Karpas-422 (cell line): ENCODE measurements at regions not wholly inside any gene's neighbourhood (a gene's known extent, or its start where the extent isn't known, plus 50 kb on each side); places are given as distances from the start of the nearest gene placed in this dataset.

Experiments used
- DNase-seq: peaks from one replicate; pipeline ENCODE4 v3.0.0-alpha.2; 2015
- H2AFZ ChIP-seq: fragments of 200-600 bp; sonication (generic); 2 replicates; pipeline ENCODE4 v1.6.1; 2014; ENCODE audit warnings: antibody characterized with exemption, low read length, mixed read lengths
- H3K27ac ChIP-seq: fragments of 200-600 bp; sonication (generic); 2 replicates; pipeline ENCODE4 v1.5.1; 2014; ENCODE audit warnings: mild to moderate bottlenecking, low read length, moderate library complexity
- H3K27me3 ChIP-seq: fragments of 200-600 bp; sonication (generic); 2 replicates; pipeline ENCODE4 v1.6.1; 2014; ENCODE audit warnings: low read length, mixed read lengths
- H3K36me3 ChIP-seq: fragments of 200-600 bp; sonication (generic); 2 replicates; pipeline ENCODE4 v1.6.1; 2014; ENCODE audit warnings: low read length, mixed read lengths; ENCODE audit not compliant: insufficient read depth
- H3K4me1 ChIP-seq: fragments of 200-600 bp; sonication (generic); 2 replicates; pipeline ENCODE4 v1.6.1; 2014; ENCODE audit warnings: mild to moderate bottlenecking, low read length, mixed read lengths
- H3K4me2 ChIP-seq: fragments of 200-600 bp; sonication (generic); 2 replicates; pipeline ENCODE4 v1.6.1; 2014; ENCODE audit warnings: low read length, low read depth, mild to moderate bottlenecking; ENCODE audit not compliant: poor library complexity, severe bottlenecking
- H3K4me3 ChIP-seq: fragments of 200-600 bp; sonication (generic); 2 replicates; pipeline ENCODE4 v1.5.1; 2014; ENCODE audit warnings: mild to moderate bottlenecking, antibody characterized with exemption, low read length, mixed read lengths
- H3K79me2 ChIP-seq: fragments of 200-600 bp; sonication (generic); 2 replicates; pipeline ENCODE4 v1.6.1; 2014; ENCODE audit warnings: mild to moderate bottlenecking, low read length, mixed read lengths
- H3K9ac ChIP-seq: fragments of 200-600 bp; sonication (generic); 2 replicates; pipeline ENCODE4 v1.6.0; 2014; ENCODE audit warnings: low read length
- H3K9me2 ChIP-seq: fragments of 200-600 bp; sonication (generic), shearing (Covaris generic); replicated peaks from 2 replicates; pipeline ENCODE4 v1.6.0; 2014; ENCODE audit warnings: mild to moderate bottlenecking, low read length, moderate library complexity; ENCODE audit not compliant: insufficient read depth
- H3K9me3 ChIP-seq: fragments of 300-700, 200-600 bp; sonication (generic); 2 replicates; pipeline ENCODE4 v1.6.1; 2014; ENCODE audit warnings: low read length, mixed read lengths
- H4K20me1 ChIP-seq: fragments of 200-600 bp; sonication (generic); 2 replicates; pipeline ENCODE4 v1.6.1; 2014; ENCODE audit warnings: mild to moderate bottlenecking, antibody characterized with exemption, low read length, low read depth; ENCODE audit not compliant: insufficient read depth

DNA sequence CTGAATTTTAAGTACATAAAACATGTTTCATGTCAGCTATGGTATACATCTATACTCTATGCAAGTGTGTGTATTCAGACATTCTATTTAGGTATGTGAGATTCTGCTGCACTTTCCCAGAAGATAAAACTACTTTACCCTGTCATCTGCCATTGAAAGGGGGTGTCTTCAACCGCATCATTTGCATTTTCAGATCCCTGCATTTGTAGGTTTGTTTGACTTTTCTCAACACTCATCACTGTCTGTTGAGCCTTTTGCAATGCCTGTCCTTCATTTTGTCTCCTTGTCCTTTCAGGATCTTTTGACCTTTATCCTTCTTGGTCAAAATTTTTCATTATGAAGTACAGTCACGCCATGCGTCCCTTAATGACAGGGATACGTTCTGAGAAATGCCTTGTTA lies 103.5 kb downstream of the TMA16 start:
- peak overlapping the region; percentile 89 for H3K27ac ChIP-seq
- H3K27me3 ChIP-seq, result no peaks in the 10 kb centered on the region
- peak overlapping the region; percentile 55 for H2AFZ ChIP-seq
- no peaks in the 10 kb centered on the region for H3K36me3 ChIP-seq
- peaks cover 26% of the 10 kb centered on the region for H3K79me2 ChIP-seq
- peak overlapping the region; percentile 76 for H3K4me2 ChIP-seq
- no peaks in the 10 kb centered on the region for H3K9me2 ChIP-seq
- peaks cover 76% of the 10 kb centered on the region for H3K4me1 ChIP-seq
- H3K9ac ChIP-seq, result peak overlapping the region; percentile 42
- H3K9me3 ChIP-seq, result no peaks in the 10 kb centered on the region
- DNase-seq, result peak; percentile 82
- H4K20me1 ChIP-seq, result no peaks in the 10 kb centered on the region
- H3K4me3 ChIP-seq, result peak overlapping the region; percentile 47

DNA sequence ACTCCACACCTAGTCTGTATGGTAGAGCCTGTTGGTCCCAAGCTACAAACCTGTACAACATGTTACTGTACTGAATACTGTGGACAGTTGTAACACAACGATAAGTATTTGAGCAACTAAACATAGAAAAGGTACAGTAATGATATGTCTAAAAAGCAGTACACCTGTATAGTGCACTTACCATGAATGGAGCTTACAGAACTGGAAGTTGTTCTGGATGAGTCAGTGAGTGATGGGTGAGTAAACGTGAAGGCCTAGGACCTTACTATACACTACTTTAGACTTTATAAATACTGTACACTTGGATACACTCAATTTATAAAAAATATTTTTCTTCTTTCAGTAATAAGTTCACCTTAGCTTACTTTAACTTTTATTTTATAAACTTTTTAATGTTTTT lies 104.0 kb downstream of the TMA16 start:
- peak overlapping the region; percentile 47 for H3K4me3 ChIP-seq
- no peaks in the 10 kb centered on the region for H3K36me3 ChIP-seq
- peaks cover 26% of the 10 kb centered on the region for H3K79me2 ChIP-seq
- H3K9me2 ChIP-seq, result no peaks in the 10 kb centered on the region
- peak overlapping the region; percentile 76 for H3K4me2 ChIP-seq
- no peaks in the 10 kb centered on the region for H3K27me3 ChIP-seq
- peak overlapping the region; percentile 42 for H3K9ac ChIP-seq
- H3K9me3 ChIP-seq, result no peaks in the 10 kb centered on the region
- H3K4me1 ChIP-seq, result peaks cover 76% of the 10 kb centered on the region
- peak overlapping the region; percentile 55 for H2AFZ ChIP-seq
- peak; percentile 54 for DNase-seq
- H4K20me1 ChIP-seq, result no peaks in the 10 kb centered on the region
- peak overlapping the region; percentile 89 for H3K27ac ChIP-seq

DNA sequence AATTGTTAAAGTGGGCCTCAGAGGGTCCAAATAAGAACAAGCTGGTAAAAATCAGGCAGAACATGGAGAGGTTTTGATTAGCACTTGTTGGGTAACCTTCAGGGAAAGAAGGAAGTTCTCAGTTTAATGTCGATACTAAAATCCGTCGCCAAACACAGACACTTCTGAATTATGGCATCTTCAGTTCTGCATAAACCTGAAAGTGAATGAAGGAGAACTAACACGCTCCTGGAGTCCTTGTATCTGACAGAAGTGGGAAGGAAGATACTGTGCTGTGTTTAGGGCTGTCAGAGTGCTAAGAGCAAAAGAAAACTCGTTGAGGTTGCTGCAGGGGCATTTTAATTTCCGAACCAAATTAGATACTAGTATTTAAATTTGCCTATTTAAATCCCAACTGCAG lies 106.2 kb downstream of the TMA16 start:
- no peaks in the 10 kb centered on the region for H3K9me3 ChIP-seq
- no peaks in the 10 kb centered on the region for H4K20me1 ChIP-seq
- peak overlapping the region; percentile 74 for H3K4me2 ChIP-seq
- peak overlapping the region; percentile 45 for H2AFZ ChIP-seq
- peak overlapping the region; percentile 52 for H3K4me3 ChIP-seq
- peaks cover 77% of the 10 kb centered on the region for H3K4me1 ChIP-seq
- H3K79me2 ChIP-seq, result peaks cover 18% of the 10 kb centered on the region
- peak overlapping the region; percentile 88 for H3K27ac ChIP-seq
- no peaks in the 10 kb centered on the region for H3K27me3 ChIP-seq
- peak overlapping the region; percentile 58 for H3K9ac ChIP-seq
- no peaks in the 10 kb centered on the region for H3K9me2 ChIP-seq
- no peaks in the 10 kb centered on the region for H3K36me3 ChIP-seq
- peak; percentile 77 for DNase-seq

DNA sequence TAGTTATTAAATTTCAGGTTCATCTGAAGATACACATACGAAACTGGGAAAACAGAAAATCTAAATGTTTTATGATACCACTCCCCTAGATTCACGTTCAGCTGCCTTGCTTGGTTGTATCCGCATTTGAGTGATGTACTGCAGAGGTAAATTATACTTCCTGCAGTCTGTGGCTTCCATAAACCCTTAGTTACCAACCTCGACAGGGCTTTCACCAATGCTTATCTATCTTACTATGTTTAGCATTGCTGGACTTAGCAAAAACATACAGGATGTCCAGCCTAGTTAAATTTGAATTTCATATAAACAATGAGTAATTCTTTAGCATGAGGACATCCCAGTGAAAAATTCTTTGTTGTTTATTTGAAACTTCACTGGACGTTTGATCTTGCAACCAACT lies 108.8 kb downstream of the TMA16 start:
- Histone ChIP-seq H3K27me3 (no peaks in the 10 kb centered on the region), H3K36me3 (no peaks in the 10 kb centered on the region), H4K20me1 (no peaks in the 10 kb centered on the region), H3K79me2 (peaks cover 18% of the 10 kb centered on the region), H3K27ac (peak overlapping the region; percentile 88; the same call in 1 of the 2 replicates), H3K9ac (no peak overlapping the region), H3K4me2 (peak overlapping the region; percentile 29), H3K4me3 (no peak overlapping the region), H2AFZ (peak overlapping the region; percentile 18; the same call in 1 of the 2 replicates), H3K9me3 (no peaks in the 10 kb centered on the region), H3K4me1 (peaks cover 86% of the 10 kb centered on the region), H3K9me2 (no peaks in the 10 kb centered on the region)
- DNase-seq, result peak; percentile 64

DNA sequence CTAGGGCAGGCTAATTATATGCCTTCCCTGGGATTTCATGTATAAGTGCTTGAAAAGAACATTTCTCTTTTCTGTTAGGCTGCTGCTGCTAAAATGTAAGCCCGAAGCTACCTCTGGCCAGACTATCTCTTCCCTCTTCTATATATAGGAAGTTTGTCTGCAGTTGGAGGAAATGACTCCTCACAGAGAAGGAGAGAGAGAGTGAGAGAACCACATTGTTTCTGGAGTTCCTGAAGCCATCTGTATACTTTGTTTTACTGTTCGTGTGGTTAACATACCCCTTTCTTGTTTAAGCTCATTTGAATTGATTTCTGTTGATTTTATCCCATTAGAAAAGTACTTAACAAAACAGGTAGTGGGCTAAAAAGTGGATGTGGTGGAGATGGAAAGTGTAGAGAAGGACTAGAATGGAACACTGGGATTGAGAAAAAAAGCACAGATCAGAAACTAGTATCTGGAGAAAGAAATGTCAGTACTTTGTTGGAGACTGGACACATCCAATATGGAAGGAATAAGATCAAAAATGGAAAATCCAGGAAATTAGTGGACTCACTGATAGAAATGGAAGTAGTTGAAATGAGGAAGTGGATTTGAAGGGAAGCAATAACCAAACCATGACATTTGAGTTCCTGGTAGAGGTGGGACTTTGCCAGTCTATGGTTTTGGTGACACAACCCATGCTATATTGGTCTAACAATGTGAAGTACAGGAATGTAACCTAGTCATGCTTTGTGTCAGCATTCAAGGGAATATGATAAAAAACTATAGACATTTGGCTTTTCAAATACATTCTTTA lies 112.6 kb downstream of the TMA16 start:
- DNase-seq, result no peak
- Histone ChIP-seq H3K27ac (no peak overlapping the region), H3K4me1 (peaks cover 86% of the 10 kb centered on the region), H3K79me2 (peaks cover 7% of the 10 kb centered on the region; the same call in 1 of the 2 replicates), H3K9me2 (no peaks in the 10 kb centered on the region), H3K4me2 (peak overlapping the region; percentile 39), H3K9ac (peak overlapping the region; percentile 13; the same call in 1 of the 2 replicates), H4K20me1 (no peaks in the 10 kb centered on the region), H3K36me3 (no peaks in the 10 kb centered on the region), H3K9me3 (no peaks in the 10 kb centered on the region), H3K27me3 (no peaks in the 10 kb centered on the region), H2AFZ (peak overlapping the region; percentile 55; the same call in 1 of the 2 replicates), H3K4me3 (no peak overlapping the region; the same call in 1 of the 2 replicates)

DNA sequence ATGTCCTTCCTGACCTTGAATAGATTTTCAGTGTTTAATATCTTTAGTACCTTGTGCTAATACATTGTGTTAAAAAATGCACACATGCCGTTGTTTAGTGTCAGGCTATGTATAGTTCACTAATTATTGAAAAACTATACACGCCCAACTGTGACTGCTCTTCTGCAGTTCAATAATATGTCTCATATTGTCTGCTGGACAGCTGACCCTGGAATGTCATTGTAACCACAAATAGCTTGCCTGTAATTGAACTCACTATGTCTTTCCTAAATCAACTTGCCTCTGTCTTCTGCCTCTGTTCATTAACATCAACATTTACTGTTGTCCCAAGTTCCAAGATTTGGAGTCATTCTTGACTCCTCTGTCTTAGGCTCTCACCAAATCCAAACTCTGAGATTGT lies 114.5 kb downstream of the TMA16 start:
- Histone ChIP-seq H3K4me3 (no peak overlapping the region), H2AFZ (no peak overlapping the region), H3K36me3 (no peaks in the 10 kb centered on the region), H3K9ac (no peak overlapping the region), H3K9me2 (no peaks in the 10 kb centered on the region), H3K4me1 (peaks cover 86% of the 10 kb centered on the region), H3K27me3 (no peaks in the 10 kb centered on the region), H3K4me2 (peak overlapping the region; percentile 1), H3K79me2 (peaks cover 3% of the 10 kb centered on the region; the same call in 1 of the 2 replicates), H4K20me1 (no peaks in the 10 kb centered on the region), H3K9me3 (no peaks in the 10 kb centered on the region), H3K27ac (no peak overlapping the region)
- DNase-seq, result no peak

DNA sequence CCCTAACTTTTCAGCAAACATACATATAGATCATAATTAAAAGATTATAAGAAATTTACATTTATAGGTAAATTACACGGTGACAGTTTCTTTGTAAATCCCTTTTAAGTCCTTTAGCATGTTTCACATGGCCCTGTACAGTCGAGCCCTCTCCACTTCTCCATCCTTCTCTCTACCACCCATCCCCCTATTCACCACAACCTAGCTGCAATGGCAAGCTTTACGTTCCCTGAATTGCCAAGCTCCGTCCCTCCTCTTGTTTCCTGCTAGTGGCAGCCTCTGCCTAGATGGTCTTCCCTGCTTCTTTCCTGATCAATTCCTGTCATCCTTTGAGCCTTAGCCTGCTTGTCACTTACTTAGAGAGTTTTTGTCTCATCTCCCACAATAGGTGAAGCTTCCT lies 116.2 kb downstream of the TMA16 start:
- Histone ChIP-seq H3K79me2 (no peaks in the 10 kb centered on the region), H2AFZ (peak overlapping the region; percentile 36)

DNA sequence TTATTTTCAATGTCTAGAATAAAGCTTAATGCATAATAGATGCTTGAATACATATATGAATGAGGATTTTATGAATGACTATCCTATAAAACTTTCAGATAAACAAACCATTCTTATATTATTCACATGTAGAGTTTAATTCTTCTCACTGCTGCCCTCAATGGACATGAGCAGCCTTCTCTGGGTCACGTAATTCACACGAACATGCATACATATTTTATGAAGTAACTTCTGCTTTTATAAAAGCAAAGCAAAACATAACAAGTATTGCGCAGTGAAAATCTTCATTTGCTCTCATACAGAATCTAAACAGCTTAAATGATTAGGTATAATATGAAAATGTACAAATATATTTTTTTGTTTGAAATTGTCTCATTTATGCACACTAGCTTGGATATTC lies 116.7 kb downstream of the TMA16 start:
- 0 out of 2 replicates have a peak, but pooled peaks cover 6% of the 10 kb centered on the region for H3K9me2 ChIP-seq
- no peaks in the 10 kb centered on the region for H3K9me3 ChIP-seq
- peak; percentile 86 for DNase-seq
- H3K27me3 ChIP-seq, result no peaks in the 10 kb centered on the region
- no peaks in the 10 kb centered on the region for H4K20me1 ChIP-seq
- H3K9ac ChIP-seq, result peak overlapping the region; percentile 69
- H3K4me2 ChIP-seq, result peak overlapping the region; percentile 83
- H3K27ac ChIP-seq, result peak overlapping the region; percentile 96
- H3K79me2 ChIP-seq, result no peaks in the 10 kb centered on the region
- H2AFZ ChIP-seq, result peak overlapping the region; percentile 36; the same call in 1 of the 2 replicates
- H3K36me3 ChIP-seq, result no peaks in the 10 kb centered on the region
- peak overlapping the region; percentile 62 for H3K4me3 ChIP-seq
- H3K4me1 ChIP-seq, result peaks cover 84% of the 10 kb centered on the region

More for the DNA sequence above, 116.2 kb downstream of the TMA16 start:
- peak; percentile 70 for DNase-seq
- peak overlapping the region; percentile 69 for H3K9ac ChIP-seq
- H3K4me3 ChIP-seq, result peak overlapping the region; percentile 62
- H3K9me3 ChIP-seq, result no peaks in the 10 kb centered on the region
- 0 out of 2 replicates have a peak, but pooled peaks cover 6% of the 10 kb centered on the region for H3K9me2 ChIP-seq
- H3K4me1 ChIP-seq, result peaks cover 86% of the 10 kb centered on the region
- no peaks in the 10 kb centered on the region for H3K27me3 ChIP-seq
- H4K20me1 ChIP-seq, result no peaks in the 10 kb centered on the region
- peak overlapping the region; percentile 83 for H3K4me2 ChIP-seq
- no peaks in the 10 kb centered on the region for H3K36me3 ChIP-seq
- peak overlapping the region; percentile 96 for H3K27ac ChIP-seq
